ENCODE measurements at regions not wholly inside any gene's neighbourhood (a gene's known extent, or its start where the extent isn't known, plus 50 kb on each side); places are given as distances from the start of the nearest gene placed in this dataset.

DNA sequence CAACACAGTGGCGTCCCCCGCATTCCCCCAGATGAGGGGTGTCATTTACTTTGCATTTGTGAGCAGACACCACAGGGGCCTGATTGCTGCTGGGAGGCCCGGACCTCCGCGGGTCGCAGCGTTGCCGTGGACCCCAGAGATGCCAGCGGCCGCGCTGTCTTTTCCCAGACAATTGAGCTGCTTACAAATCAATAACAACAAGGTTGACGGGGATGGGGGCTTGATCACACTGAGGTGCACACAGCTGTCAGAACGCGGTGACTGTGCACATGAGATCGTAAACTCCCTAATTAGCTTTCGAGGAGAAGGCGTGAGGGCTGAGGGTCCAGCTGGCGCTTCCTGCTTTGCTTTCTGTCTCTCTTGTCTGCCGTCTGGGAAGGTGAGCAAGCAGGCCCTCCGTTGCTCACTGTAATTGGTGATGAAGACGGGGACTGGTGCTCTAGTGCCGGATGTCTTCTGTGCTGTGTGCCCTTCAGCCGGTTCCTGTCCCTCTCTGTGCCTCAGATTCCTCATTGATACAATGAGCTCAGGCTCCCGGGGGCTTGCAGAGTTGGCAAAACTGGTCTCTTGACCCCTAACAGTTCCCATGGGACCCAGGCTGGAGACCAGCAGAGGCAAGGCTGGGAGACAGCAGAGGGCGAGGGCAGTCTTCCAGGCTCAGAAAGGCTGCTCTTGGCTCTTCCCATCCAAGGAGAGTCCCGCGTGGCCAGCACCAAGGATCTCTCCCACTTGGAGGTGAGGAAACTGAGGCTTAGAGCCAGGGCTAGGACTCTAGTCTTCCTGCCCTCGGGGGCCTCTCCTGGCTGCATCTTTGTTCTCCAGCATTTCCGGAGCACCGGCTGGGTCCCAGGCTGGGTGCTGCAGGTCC, 126.0 kb upstream of the PMEPA1 start:
- Histone ChIP-seq H3K4me3 (no peak overlapping the region), H3K9me3 (no peaks in the 10 kb centered on the region), H3K27me3 (no peaks in the 10 kb centered on the region), H3K36me3 (no peaks in the 10 kb centered on the region), H3K27ac (no peak overlapping the region), H3K4me1 (peaks cover 0 to 6% of the 10 kb centered on the region in 2 donors)
- intact Hi-C loops (cut with DNase I; ENCODE audit: low total_unique reads) (no loop called here), in situ Hi-C loops (cut with MboI; ENCODE audit: low sequenced_read_pairs in 4 of 4) (no loop called here)
- ATAC-seq (no peak), DNase-seq (no peak)
- TF ChIP-seq POLR2A (IDR thresholded peaks at IDR 0.05), result no peak

DNA sequence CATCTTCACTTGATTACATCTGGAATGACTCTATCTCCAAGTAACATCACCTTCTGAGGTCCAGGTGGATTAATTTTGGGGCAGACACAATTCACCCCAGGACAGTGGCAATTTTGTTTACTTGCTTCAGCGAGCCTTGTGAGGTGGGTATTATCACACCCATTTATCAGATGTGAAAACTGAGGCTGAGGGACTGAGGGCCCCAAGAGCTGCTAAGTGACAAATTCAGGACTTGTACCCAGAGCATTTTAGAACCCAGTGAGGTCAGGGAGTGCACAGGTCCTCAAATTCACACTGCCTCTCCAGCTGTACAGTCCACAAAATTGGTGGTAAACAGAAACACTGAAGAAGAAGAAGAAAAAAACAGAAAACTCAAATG, 125.2 kb upstream of the PMEPA1 start:
- no peak for ATAC-seq
- Histone ChIP-seq H3K27me3 (no peaks in the 10 kb centered on the region), H3K27ac (no peak overlapping the region), H3K9me3 (no peaks in the 10 kb centered on the region), H3K4me1 (peaks cover 0 to 6% of the 10 kb centered on the region in 2 donors), H3K4me3 (no peak overlapping the region), H3K36me3 (no peaks in the 10 kb centered on the region)
- no peak for TF ChIP-seq POLR2A (IDR thresholded peaks at IDR 0.05)
- TF ChIP-seq, protein P1, sequence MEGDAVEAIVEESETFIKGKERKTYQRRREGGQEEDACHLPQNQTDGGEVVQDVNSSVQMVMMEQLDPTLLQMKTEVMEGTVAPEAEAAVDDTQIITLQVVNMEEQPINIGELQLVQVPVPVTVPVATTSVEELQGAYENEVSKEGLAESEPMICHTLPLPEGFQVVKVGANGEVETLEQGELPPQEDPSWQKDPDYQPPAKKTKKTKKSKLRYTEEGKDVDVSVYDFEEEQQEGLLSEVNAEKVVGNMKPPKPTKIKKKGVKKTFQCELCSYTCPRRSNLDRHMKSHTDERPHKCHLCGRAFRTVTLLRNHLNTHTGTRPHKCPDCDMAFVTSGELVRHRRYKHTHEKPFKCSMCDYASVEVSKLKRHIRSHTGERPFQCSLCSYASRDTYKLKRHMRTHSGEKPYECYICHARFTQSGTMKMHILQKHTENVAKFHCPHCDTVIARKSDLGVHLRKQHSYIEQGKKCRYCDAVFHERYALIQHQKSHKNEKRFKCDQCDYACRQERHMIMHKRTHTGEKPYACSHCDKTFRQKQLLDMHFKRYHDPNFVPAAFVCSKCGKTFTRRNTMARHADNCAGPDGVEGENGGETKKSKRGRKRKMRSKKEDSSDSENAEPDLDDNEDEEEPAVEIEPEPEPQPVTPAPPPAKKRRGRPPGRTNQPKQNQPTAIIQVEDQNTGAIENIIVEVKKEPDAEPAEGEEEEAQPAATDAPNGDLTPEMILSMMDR (IDR thresholded peaks at IDR 0.05 in 4 of 5, conservative IDR thresholded peaks at IDR 0.05 in 1 of 5), result no peak
- no peak for DNase-seq
- in situ Hi-C loops (cut with MboI; ENCODE audit: low sequenced_read_pairs in 4 of 4) (no loop called here), intact Hi-C loops (cut with DNase I; ENCODE audit: low total_unique reads) (no loop called here)

DNA sequence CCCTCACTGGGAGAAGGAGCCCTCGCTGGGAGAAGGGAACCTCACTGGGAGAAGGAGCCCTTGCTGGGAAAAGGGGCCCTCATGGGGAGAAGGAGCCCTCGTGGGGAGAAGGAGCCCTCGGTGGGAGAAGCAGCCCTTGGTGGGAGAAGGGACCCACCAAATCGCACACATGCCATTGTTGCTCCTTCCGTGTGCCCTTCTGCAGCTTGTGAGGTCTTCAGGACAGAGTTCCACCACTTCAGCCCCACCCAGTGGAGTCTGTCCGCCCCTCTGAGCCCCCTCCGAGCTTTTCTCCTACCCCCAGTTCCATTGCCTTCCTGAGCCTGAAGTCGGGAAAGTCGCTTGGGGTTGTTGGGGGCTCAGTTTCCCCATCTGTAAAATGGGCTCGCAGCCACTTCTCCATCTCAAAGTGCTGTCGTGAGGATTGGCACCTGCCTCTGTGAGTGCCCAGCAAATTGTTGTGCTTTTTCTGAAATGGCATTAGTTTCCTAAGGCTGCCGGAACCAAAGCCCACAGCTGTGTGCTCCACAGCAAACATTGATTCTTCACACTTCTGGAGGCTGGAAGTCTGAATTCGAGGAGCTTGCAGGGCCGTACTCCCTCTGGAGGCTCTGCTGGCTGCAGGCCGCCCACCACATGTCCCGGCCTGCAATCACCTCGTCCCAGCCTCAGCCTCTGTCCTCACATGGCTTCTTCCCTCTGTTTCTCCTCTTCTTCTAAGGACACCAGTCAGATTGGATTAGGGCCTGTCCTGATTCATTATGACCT, 124.7 kb upstream of the PMEPA1 start:
- DNase-seq (no peak), ATAC-seq (no peak)
- H3K4me1 ChIP-seq, result peaks cover 0 to 6% of the 10 kb centered on the region in 2 donors
- H3K4me3 ChIP-seq, result no peak overlapping the region
- intact Hi-C loops (cut with DNase I; ENCODE audit: low total_unique reads), result no loop called here
- no peaks in the 10 kb centered on the region for H3K27me3 ChIP-seq
- TF ChIP-seq, protein P1 (IDR thresholded peaks at IDR 0.05 in 4 of 5, conservative IDR thresholded peaks at IDR 0.05 in 1 of 5), result no peak
- no peak for TF ChIP-seq POLR2A (IDR thresholded peaks at IDR 0.05)
- H3K9me3 ChIP-seq, result no peaks in the 10 kb centered on the region
- in situ Hi-C loops (cut with MboI; ENCODE audit: low sequenced_read_pairs in 4 of 4), result no loop called here
- no peak overlapping the region for H3K27ac ChIP-seq
- H3K36me3 ChIP-seq, result no peaks in the 10 kb centered on the region

DNA sequence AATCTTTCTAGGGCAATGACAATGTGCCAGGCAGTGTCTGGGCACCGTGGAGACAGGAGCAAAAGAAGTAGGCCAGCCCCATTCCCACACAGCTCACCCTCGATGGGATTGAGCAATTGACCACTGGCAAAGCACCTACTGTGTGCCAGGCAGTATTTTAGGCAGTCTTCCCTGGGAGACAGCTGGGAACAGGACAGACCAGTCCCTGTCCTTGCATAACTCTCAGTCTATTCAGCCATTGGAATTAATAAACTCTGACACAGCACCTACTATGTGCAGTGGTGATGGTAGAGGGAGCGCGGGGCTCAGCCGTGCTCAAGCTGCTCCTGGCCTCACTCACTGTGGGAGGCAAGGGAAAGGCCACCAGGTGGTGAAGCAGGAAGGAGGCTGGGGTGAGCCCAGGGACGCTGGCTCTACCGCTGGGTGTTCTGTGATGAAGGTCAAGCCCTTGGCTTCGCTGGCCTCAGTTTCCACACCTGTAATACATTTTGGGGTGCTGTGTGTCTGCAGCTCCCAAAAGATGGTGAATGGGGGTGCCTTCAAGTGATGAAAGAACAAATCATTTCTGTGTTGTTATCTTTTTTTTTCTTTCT, 122.3 kb upstream of the PMEPA1 start:
- no peak for TF ChIP-seq POLR2A (IDR thresholded peaks at IDR 0.05)
- TF ChIP-seq, protein P1 (IDR thresholded peaks at IDR 0.05 in 4 of 5, conservative IDR thresholded peaks at IDR 0.05 in 1 of 5), result no peak
- intact Hi-C loops (cut with DNase I; ENCODE audit: low total_unique reads), result no loop called here
- H3K4me1 ChIP-seq, result peaks cover 0 to 6% of the 10 kb centered on the region in 2 donors

More for the DNA sequence above, 122.3 kb upstream of the PMEPA1 start:
- Histone ChIP-seq H3K4me3 (no peak overlapping the region), H3K27me3 (no peaks in the 10 kb centered on the region), H3K27ac (no peak overlapping the region), H3K36me3 (no peaks in the 10 kb centered on the region), H3K9me3 (no peaks in the 10 kb centered on the region)
- no peak for DNase-seq
- no peak for ATAC-seq
- in situ Hi-C loops (cut with MboI; ENCODE audit: low sequenced_read_pairs in 4 of 4), result no loop called here
